LNCaP clone FGC (cell line): ENCODE measurements at regions not wholly inside any gene's neighbourhood (a gene's known extent, or its start where the extent isn't known, plus 50 kb on each side); places are given as distances from the start of the nearest gene placed in this dataset.

Experiments used
- DNase-seq: peaks from one replicate; pipeline ENCODE4 v3.0.0-alpha.2; 2011; ENCODE audit warnings: low read depth
- H3K4me3 ChIP-seq: 2 replicates; pipeline ENCODE4 v1.5.1; 2011; ENCODE audit warnings: mild to moderate bottlenecking, low read depth, low read length, control low read depth
- CTCF ChIP-seq: IDR thresholded peaks from 2 replicates; pipeline ENCODE4 v1.5.1; 2012; ENCODE audit warnings: mild to moderate bottlenecking; ENCODE audit not compliant: control insufficient read depth, insufficient read depth; ENCODE audit errors: extremely low read depth

- H3K4me3 ChIP-seq, result no peak overlapping the region
- no peak for DNase-seq
- no peak for TF ChIP-seq CTCF
Observed at GRCh38 chr9:119101048-119101447, 268.2 kb downstream of the BRINP1 start.

- no peak overlapping the region for H3K4me3 ChIP-seq
- no peak for TF ChIP-seq CTCF
- DNase-seq, result no peak
Observed at GRCh38 chr9:119114681-119115080, 254.6 kb downstream of the BRINP1 start.
